ENCODE measurements at regions not wholly inside any gene's neighbourhood (a gene's known extent, or its start where the extent isn't known, plus 50 kb on each side); places are given as distances from the start of the nearest gene placed in this dataset.

- TF ChIP-seq ZNF366 (tag by site-specific recombination; conservative IDR thresholded peaks at IDR 0.05) (no peak), ZFP37 (tag by site-specific recombination; IDR thresholded peaks at IDR 0.05) (no peak), GLIS1 (tag by site-specific recombination; IDR thresholded peaks at IDR 0.05) (no peak), ZNF140 (tag by site-specific recombination; IDR thresholded peaks at IDR 0.05) (no peak), ZNF174 (tag by site-specific recombination; IDR thresholded peaks at IDR 0.05) (no peak), FEZF1 (tag by site-specific recombination; IDR thresholded peaks at IDR 0.05) (no peak), ZNF707 (tag by site-specific recombination; IDR thresholded peaks at IDR 0.05) (no peak), SCRT2 (tag by site-specific recombination; IDR thresholded peaks at IDR 0.05) (no peak), ZNF561 (tag by site-specific recombination; IDR thresholded peaks at IDR 0.05; ENCODE audit: borderline replicate concordance) (no peak), ZNF155 (tag by site-specific recombination; IDR thresholded peaks at IDR 0.05) (no peak), ZNF341 (tag by site-specific recombination; IDR thresholded peaks at IDR 0.05; ENCODE audit: low read depth) (no peak), ZFP41 (tag by site-specific recombination; IDR thresholded peaks at IDR 0.05; ENCODE audit: borderline replicate concordance) (no peak), ZNF76 (tag by site-specific recombination; IDR thresholded peaks at IDR 0.05; ENCODE audit: borderline replicate concordance, low read depth) (no peak), ZNF473 (tag by site-specific recombination; IDR thresholded peaks at IDR 0.05) (no peak), ZNF311 (tag by site-specific recombination; IDR thresholded peaks at IDR 0.05; ENCODE audit: borderline replicate concordance) (no peak), ZBTB1 (tag by site-specific recombination; IDR thresholded peaks at IDR 0.05) (no peak), IKZF3 (tag by site-specific recombination; IDR thresholded peaks at IDR 0.05) (no peak)
- Histone ChIP-seq H3K36me3 (ENCODE audit: control insufficient read depth in 2 of 2, insufficient read depth in 1 of 2, low read length in 2 of 2) (no peaks in the 10 kb centered on the region), H3K27ac (ENCODE audit: extremely low read depth, low read depth, low read length) (no peak overlapping the region), H3K4me3 (ENCODE audit: low read depth, low read length) (no peak overlapping the region), H3K4me1 (ENCODE audit: control insufficient read depth, insufficient read depth, low read length) (no peaks in the 10 kb centered on the region), H3K9me3 (ENCODE audit: control insufficient read depth, insufficient read depth, low read depth, low read length) (no peaks in the 10 kb centered on the region)
- ChIA-PET POLR2A (no interaction called here), CTCF (no interaction called here)
Observed at GRCh38 chr2:105626966-105627340, 117.8 kb upstream of the NCK2 start.

- no peak for TF ChIP-seq ZNF518A (tag by site-specific recombination; conservative IDR thresholded peaks at IDR 0.05; ENCODE audit: low read depth)
- no peak for TF ChIP-seq ZNF311 (tag by site-specific recombination; IDR thresholded peaks at IDR 0.05; ENCODE audit: borderline replicate concordance)
- no peak for TF ChIP-seq ZNF266 (tag by site-specific recombination; IDR thresholded peaks at IDR 0.05; ENCODE audit: low read depth)
- no peak for TF ChIP-seq ZNF571 (tag by site-specific recombination; IDR thresholded peaks at IDR 0.05)
- no peak for TF ChIP-seq ZNF629 (tag by site-specific recombination; IDR thresholded peaks at IDR 0.05)
- TF ChIP-seq PRDM2 (tag by site-specific recombination; IDR thresholded peaks at IDR 0.05; ENCODE audit: borderline replicate concordance) = no peak
- no peak for TF ChIP-seq ELK4 (IDR thresholded peaks at IDR 0.05; ENCODE audit: borderline replicate concordance, low read depth, low read length)
- no peak for TF ChIP-seq ZNF555 (tag by site-specific recombination; conservative IDR thresholded peaks at IDR 0.05)
- Histone ChIP-seq H3K4me3 (ENCODE audit: low read depth, low read length) (no peak overlapping the region), H3K27ac (ENCODE audit: extremely low read depth, low read depth, low read length) (no peak overlapping the region), H3K36me3 (ENCODE audit: control insufficient read depth in 2 of 2, insufficient read depth in 1 of 2, low read length in 2 of 2) (no peaks in the 10 kb centered on the region), H3K9me3 (ENCODE audit: control insufficient read depth, insufficient read depth, low read depth, low read length) (no peaks in the 10 kb centered on the region), H3K4me1 (ENCODE audit: control insufficient read depth, insufficient read depth, low read length) (no peaks in the 10 kb centered on the region)
- POLR2A ChIA-PET = no interaction called here
- CTCF ChIA-PET = interaction anchor here (0.6 to 1.0 kb wide), 2 partner anchors 20 to 477 kb away, joined by 3 to 4 read pairs; no protein-coding TSS in a partner anchor
Observed at GRCh38 chr2:105626212-105626965, 118.3 kb upstream of the NCK2 start.
